Endothelial cell of umbilical vein (primary cell): ENCODE measurements at regions not wholly inside any gene's neighbourhood (a gene's known extent, or its start where the extent isn't known, plus 50 kb on each side); places are given as distances from the start of the nearest gene placed in this dataset.

ENCODE experiments used
- CTCF ChIP-seq, 2 donors: IDR thresholded peaks; 1 replicate in 1 of 2; 2 replicates in 1 of 2; pipeline ENCODE4 v1.5.1; 2011; ENCODE audit warnings: low read length in 2 of 2, mild to moderate bottlenecking in 2 of 2, moderate library complexity in 2 of 2, control low read depth in 1 of 2, inconsistent platforms in 1 of 2, low read depth in 1 of 2; ENCODE audit not compliant: insufficient read depth in 1 of 2; ENCODE audit errors: extremely low read depth in 1 of 2
- EZH2 ChIP-seq: IDR thresholded peaks from 2 replicates; pipeline ENCODE4 v1.6.1; 2012; ENCODE audit warnings: borderline replicate concordance, low read depth, mild to moderate bottlenecking, moderate library complexity, low read length, inconsistent platforms; ENCODE audit not compliant: severe bottlenecking
- GATA2 ChIP-seq: IDR thresholded peaks from 2 replicates; pipeline ENCODE4 v1.7.0; 2011; ENCODE audit warnings: low read depth, mild to moderate bottlenecking, moderate library complexity, mixed read lengths, low read length; ENCODE audit not compliant: insufficient read length, insufficient read depth
- MAX ChIP-seq: IDR thresholded peaks from 2 replicates; pipeline ENCODE4 v1.6.1; 2011; ENCODE audit not compliant: insufficient read depth, insufficient read length
- POLR2A ChIP-seq: IDR thresholded peaks from 2 replicates; pipeline ENCODE4 v1.6.1; 2012; ENCODE audit warnings: low read depth, mild to moderate bottlenecking, control low read depth, low read length
- POLR2AphosphoS5 ChIP-seq: IDR thresholded peaks from 2 replicates; pipeline ENCODE4 v1.6.1; 2012; ENCODE audit warnings: low read depth, mild to moderate bottlenecking, control low read depth, low read length, moderate library complexity; ENCODE audit not compliant: insufficient read depth

- TF ChIP-seq EZH2: no peak
- TF ChIP-seq POLR2AphosphoS5: no peak
- TF ChIP-seq POLR2A: no peak
- TF ChIP-seq GATA2: no peak
- TF ChIP-seq CTCF (IDR thresholded peaks at IDR 0.05; ENCODE audit: extremely low read depth in 1 of 2, insufficient read depth in 1 of 2, low read depth in 1 of 2, low read length in 2 of 2): no peak
- TF ChIP-seq MAX: no peak
Measured at GRCh38 chr1:2876846-2877245, 75.4 kb upstream of the TTC34 start.
